Keratinocyte (primary cell): ENCODE measurements at regions not wholly inside any gene's neighbourhood (a gene's known extent, or its start where the extent isn't known, plus 50 kb on each side); places are given as distances from the start of the nearest gene placed in this dataset.

ENCODE experiments used
- DNase-seq: peaks from one replicate; pipeline ENCODE4 v3.0.0-alpha.2; 2011; ENCODE audit warnings: low read depth, missing footprints, low spot score
- FAIRE-seq: peaks from 2 replicates; lab custom pipeline; 2011; peaks lifted over from hg19 to GRCh38; lab: Jason Lieb, UNC
- H2AFZ ChIP-seq: 2 replicates; pipeline ENCODE4 v1.6.0; 2012; ENCODE audit warnings: low read length, control low read depth, inconsistent platforms; ENCODE audit not compliant: control insufficient read depth
- H3K27ac ChIP-seq: 2 replicates; pipeline ENCODE4 v1.5.1; 2011; ENCODE audit warnings: low read length; ENCODE audit not compliant: control insufficient read depth, insufficient read depth
- H3K27me3 ChIP-seq: 3 replicates; pipeline ENCODE4 v1.6.0; 2011; ENCODE audit warnings: low read length; ENCODE audit not compliant: control insufficient read depth, insufficient read depth; ENCODE audit errors: extremely low read depth
- H3K36me3 ChIP-seq, 2 experiments: 2 replicates in 1 of 2; 3 replicates in 1 of 2; pipeline ENCODE4 v1.5.1; 2011; ENCODE audit warnings: low read length in 2 of 2, mild to moderate bottlenecking in 1 of 2; ENCODE audit not compliant: control insufficient read depth in 2 of 2, insufficient read depth in 2 of 2; ENCODE audit errors: extremely low read depth in 1 of 2
- H3K4me1 ChIP-seq: 3 replicates; pipeline ENCODE4 v1.5.1; 2011; ENCODE audit warnings: low read length; ENCODE audit not compliant: control insufficient read depth, insufficient read depth; ENCODE audit errors: extremely low read depth
- H3K4me2 ChIP-seq: 3 replicates; pipeline ENCODE4 v1.6.0; 2011; ENCODE audit warnings: low read depth, low read length; ENCODE audit not compliant: control insufficient read depth, insufficient read depth; ENCODE audit errors: extremely low read depth
- H3K4me3 ChIP-seq, 3 experiments: fragments of 200-600 bp in 1 of 3; sonication (generic) in 1 of 3; 2 replicates in 2 of 3; 3 replicates in 1 of 3; pipeline ENCODE4 v1.5.1; 2011 to 2016; ENCODE audit warnings: low read length in 3 of 3, mild to moderate bottlenecking in 3 of 3, control low read depth in 2 of 3, inconsistent platforms in 1 of 3, low read depth in 1 of 3, mixed read lengths in 1 of 3, mixed run types in 1 of 3, moderate library complexity in 1 of 3; ENCODE audit not compliant: control insufficient read depth in 2 of 3, insufficient read depth in 2 of 3; ENCODE audit errors: extremely low read depth in 1 of 3
- H3K79me2 ChIP-seq: 2 replicates; pipeline ENCODE4 v1.6.0; 2012; ENCODE audit warnings: low read length; ENCODE audit not compliant: control insufficient read depth, insufficient read depth
- H3K9ac ChIP-seq: 3 replicates; pipeline ENCODE4 v1.6.0; 2011; ENCODE audit warnings: low read length; ENCODE audit not compliant: control insufficient read depth, insufficient read depth; ENCODE audit errors: extremely low read depth
- H3K9me1 ChIP-seq: 3 replicates; pipeline ENCODE4 v1.6.0; 2011; ENCODE audit warnings: low read length; ENCODE audit not compliant: control insufficient read depth, insufficient read depth; ENCODE audit errors: extremely low read depth
- H3K9me3 ChIP-seq: 2 replicates; pipeline ENCODE4 v1.5.1; 2012; ENCODE audit warnings: low read depth, low read length; ENCODE audit not compliant: control insufficient read depth
- H4K20me1 ChIP-seq: 3 replicates; pipeline ENCODE4 v1.6.0; 2011; ENCODE audit warnings: low read length; ENCODE audit not compliant: control insufficient read depth, insufficient read depth; ENCODE audit errors: extremely low read depth
- CTCF ChIP-seq, 3 experiments: IDR thresholded peaks in 1 of 3; conservative IDR thresholded peaks in 1 of 3; optimal IDR thresholded peaks in 1 of 3; 2 replicates in 2 of 3; 3 replicates in 1 of 3; pipeline versions ENCODE3 to v1.5.1; 2011; ENCODE audit warnings: low read length in 3 of 3, mild to moderate bottlenecking in 3 of 3, moderate library complexity in 2 of 3, control low read depth in 1 of 3, inconsistent platforms in 1 of 3; ENCODE audit not compliant: insufficient read depth in 2 of 3; ENCODE audit errors: extremely low read depth in 1 of 3
- EZH2 ChIP-seq: IDR thresholded peaks from one replicate; pipeline ENCODE4 v1.6.1; 2012; ENCODE audit warnings: inconsistent platforms, mild to moderate bottlenecking, low read length, moderate library complexity
- dilution Hi-C: fragments of 300-500 bp; cut with MboI; formaldehyde crosslinking; loops from one replicate; pipeline ENCODE4 v1.7.0; 2020; ENCODE audit warnings: low sequenced_read_pairs; ENCODE audit not compliant: extremely low pct_ligation_motif_present

- DNase-seq (no peak), FAIRE-seq (no peak)
- Histone ChIP-seq H3K4me3 (no peak overlapping the region), H2AFZ (no peak overlapping the region), H3K9me3 (no peaks in the 10 kb centered on the region), H3K9me1 (no peaks in the 10 kb centered on the region), H3K27ac (no peak overlapping the region), H3K9ac (no peak overlapping the region), H3K27me3 (no peaks in the 10 kb centered on the region), H3K4me1 (no peaks in the 10 kb centered on the region), H3K36me3 (no peaks in the 10 kb centered on the region), H3K79me2 (no peaks in the 10 kb centered on the region), H4K20me1 (no peaks in the 10 kb centered on the region), H3K4me2 (no peak overlapping the region)
- TF ChIP-seq EZH2 (no peak), CTCF (optimal IDR thresholded peaks at IDR 0.05 in 1 of 3, IDR thresholded peaks at IDR 0.05 in 1 of 3, conservative IDR thresholded peaks at IDR 0.05 in 1 of 3; ENCODE audit: extremely low read depth in 1 of 3, insufficient read depth in 2 of 3, low read length in 3 of 3) (no peak)
- dilution Hi-C loops: no loop called here
Observed at GRCh38 chr1:221907166-221907932, 165.5 kb upstream of the DUSP10 start.

- TF ChIP-seq EZH2 (no peak), CTCF (optimal IDR thresholded peaks at IDR 0.05 in 1 of 3, IDR thresholded peaks at IDR 0.05 in 1 of 3, conservative IDR thresholded peaks at IDR 0.05 in 1 of 3; ENCODE audit: extremely low read depth in 1 of 3, insufficient read depth in 2 of 3, low read length in 3 of 3) (no peak)
Observed at GRCh38 chr1:221905802-221906201, 163.9 kb upstream of the DUSP10 start.

More at GRCh38 chr1:221905802-221906201, 163.9 kb upstream of the DUSP10 start:
- Histone ChIP-seq H3K79me2 (no peaks in the 10 kb centered on the region), H3K27me3 (no peaks in the 10 kb centered on the region), H3K4me1 (no peaks in the 10 kb centered on the region), H3K9me3 (no peaks in the 10 kb centered on the region), H3K4me2 (no peak overlapping the region), H3K9ac (no peak overlapping the region), H3K9me1 (no peaks in the 10 kb centered on the region), H3K36me3 (no peaks in the 10 kb centered on the region), H3K27ac (no peak overlapping the region), H4K20me1 (no peaks in the 10 kb centered on the region), H3K4me3 (no peak overlapping the region), H2AFZ (no peak overlapping the region)
- dilution Hi-C loops: no loop called here
- FAIRE-seq (no peak), DNase-seq (no peak)
